Hepatocyte (in vitro differentiated cells): ENCODE measurements at regions not wholly inside any gene's neighbourhood (a gene's known extent, or its start where the extent isn't known, plus 50 kb on each side); places are given as distances from the start of the nearest gene placed in this dataset.

Experiments
- DNase-seq: peaks from one replicate; pipeline ENCODE4 v3.0.0-alpha.2; 2016; ENCODE audit warnings: low spot score
- H2AFZ ChIP-seq: fragments of 200-600 bp; sonication (generic); 2 replicates; pipeline ENCODE4 v1.6.0; 2016; ENCODE audit warnings: antibody characterized with exemption, mild to moderate bottlenecking
- H3K27ac ChIP-seq: fragments of 200-600 bp; sonication (generic); 2 replicates; pipeline ENCODE4 v1.5.1; 2016; ENCODE audit warnings: mild to moderate bottlenecking
- H3K27me3 ChIP-seq: fragments of 200-600 bp; sonication (generic); 2 replicates; pipeline ENCODE4 v1.6.1; 2016
- H3K36me3 ChIP-seq: fragments of 200-600 bp; sonication (generic); replicated peaks from 2 replicates; pipeline ENCODE4 v1.5.1; 2016; ENCODE audit warnings: low read depth; ENCODE audit not compliant: insufficient read depth
- H3K4me1 ChIP-seq: fragments of 200-600 bp; sonication (generic); 2 replicates; pipeline ENCODE4 v1.5.1; 2016; ENCODE audit warnings: mild to moderate bottlenecking, moderate library complexity; ENCODE audit not compliant: insufficient read depth
- H3K4me2 ChIP-seq: fragments of 200-600 bp; sonication (generic); 2 replicates; pipeline ENCODE4 v1.6.0; 2016
- H3K4me3 ChIP-seq: fragments of 200-600 bp; sonication (generic); 2 replicates; pipeline ENCODE4 v1.5.1; 2016; ENCODE audit warnings: mild to moderate bottlenecking
- H3K79me2 ChIP-seq: fragments of 200-600 bp; sonication (generic); 2 replicates; pipeline ENCODE4 v1.6.0; 2017; ENCODE audit warnings: mild to moderate bottlenecking
- H3K9me2 ChIP-seq: fragments of 200-600 bp; sonication (generic); replicated peaks from 2 replicates; pipeline ENCODE4 v1.6.0; 2017; ENCODE audit warnings: mild to moderate bottlenecking; ENCODE audit not compliant: insufficient read depth
- H3K9me3 ChIP-seq: fragments of 200-600 bp; sonication (generic); 2 replicates; pipeline ENCODE4 v1.5.1; 2016; ENCODE audit warnings: low read depth, mild to moderate bottlenecking
- H4K20me1 ChIP-seq: fragments of 200-600 bp; sonication (generic); 2 replicates; pipeline ENCODE4 v1.6.0; 2016; ENCODE audit warnings: mild to moderate bottlenecking; ENCODE audit not compliant: insufficient read depth, poor library complexity, severe bottlenecking
- EZH2 ChIP-seq: fragments of 200-600 bp; sonication (generic); IDR thresholded peaks from 2 replicates; pipeline ENCODE4 v1.6.1; 2016; ENCODE audit warnings: antibody characterized with exemption, mild to moderate bottlenecking, borderline replicate concordance
- EZH2phosphoT487 ChIP-seq: fragments of 200-600 bp; sonication (generic); IDR thresholded peaks from one replicate; pipeline ENCODE4 v1.6.1; 2018; ENCODE audit warnings: antibody characterized with exemption, mild to moderate bottlenecking, low read depth, moderate library complexity; ENCODE audit not compliant: unreplicated experiment, severe bottlenecking
- WGBS: methylation state at CpG from one replicate; pipeline ENCODE4 v1.1.6; 2016; ENCODE audit warnings: low lambda C conversion rate; ENCODE audit errors: missing lambda C conversion rate; 5-methylcytosine and 5-hydroxymethylcytosine counted together
- TF ChIP-seq, protein P1 (sequence below): fragments of 200-600 bp; sonication (generic); IDR thresholded peaks from 2 replicates; pipeline ENCODE4 v1.5.1; 2016; ENCODE audit warnings: antibody characterized with exemption, mild to moderate bottlenecking; ENCODE audit not compliant: poor library complexity

DNA sequence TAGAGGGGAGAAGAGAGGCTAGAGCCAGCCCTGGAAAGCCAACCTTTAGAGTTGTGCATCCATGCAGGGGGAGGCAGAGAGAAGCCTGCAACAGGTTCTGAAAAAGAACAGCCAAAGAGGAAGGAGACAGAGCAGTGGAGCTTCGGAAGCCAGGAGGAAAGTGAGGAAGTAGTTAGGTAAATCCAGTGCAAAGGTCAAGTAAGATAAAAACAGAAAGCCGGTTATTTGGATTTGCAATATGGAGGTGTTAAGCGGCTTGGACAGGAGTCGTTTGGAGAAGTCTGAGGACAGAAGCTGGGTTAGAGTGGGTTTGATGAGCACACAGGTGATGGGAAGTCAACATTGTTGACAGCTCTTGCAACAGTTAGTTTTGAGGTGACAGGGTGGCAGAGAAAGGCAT is 53.5 kb upstream of the FLT1 start:
- 43% methylated on average over 4 of the region's 4 CpGs for WGBS
- no peak overlapping the region for H3K27ac ChIP-seq
- H2AFZ ChIP-seq = no peak overlapping the region
- H3K4me1 ChIP-seq = peaks cover 9% of the 10 kb centered on the region
- no peaks in the 10 kb centered on the region for H3K79me2 ChIP-seq
- H3K4me2 ChIP-seq = no peak overlapping the region
- H4K20me1 ChIP-seq = no peaks in the 10 kb centered on the region
- no peaks in the 10 kb centered on the region for H3K27me3 ChIP-seq
- DNase-seq = no peak
- TF ChIP-seq EZH2 = no peak
- TF ChIP-seq, protein P1, sequence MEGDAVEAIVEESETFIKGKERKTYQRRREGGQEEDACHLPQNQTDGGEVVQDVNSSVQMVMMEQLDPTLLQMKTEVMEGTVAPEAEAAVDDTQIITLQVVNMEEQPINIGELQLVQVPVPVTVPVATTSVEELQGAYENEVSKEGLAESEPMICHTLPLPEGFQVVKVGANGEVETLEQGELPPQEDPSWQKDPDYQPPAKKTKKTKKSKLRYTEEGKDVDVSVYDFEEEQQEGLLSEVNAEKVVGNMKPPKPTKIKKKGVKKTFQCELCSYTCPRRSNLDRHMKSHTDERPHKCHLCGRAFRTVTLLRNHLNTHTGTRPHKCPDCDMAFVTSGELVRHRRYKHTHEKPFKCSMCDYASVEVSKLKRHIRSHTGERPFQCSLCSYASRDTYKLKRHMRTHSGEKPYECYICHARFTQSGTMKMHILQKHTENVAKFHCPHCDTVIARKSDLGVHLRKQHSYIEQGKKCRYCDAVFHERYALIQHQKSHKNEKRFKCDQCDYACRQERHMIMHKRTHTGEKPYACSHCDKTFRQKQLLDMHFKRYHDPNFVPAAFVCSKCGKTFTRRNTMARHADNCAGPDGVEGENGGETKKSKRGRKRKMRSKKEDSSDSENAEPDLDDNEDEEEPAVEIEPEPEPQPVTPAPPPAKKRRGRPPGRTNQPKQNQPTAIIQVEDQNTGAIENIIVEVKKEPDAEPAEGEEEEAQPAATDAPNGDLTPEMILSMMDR = no peak
- peak; percentile 92 for TF ChIP-seq EZH2phosphoT487
- no peaks in the 10 kb centered on the region for H3K36me3 ChIP-seq
- no peak overlapping the region for H3K4me3 ChIP-seq
- no peaks in the 10 kb centered on the region for H3K9me3 ChIP-seq
- H3K9me2 ChIP-seq = no peaks in the 10 kb centered on the region

DNA sequence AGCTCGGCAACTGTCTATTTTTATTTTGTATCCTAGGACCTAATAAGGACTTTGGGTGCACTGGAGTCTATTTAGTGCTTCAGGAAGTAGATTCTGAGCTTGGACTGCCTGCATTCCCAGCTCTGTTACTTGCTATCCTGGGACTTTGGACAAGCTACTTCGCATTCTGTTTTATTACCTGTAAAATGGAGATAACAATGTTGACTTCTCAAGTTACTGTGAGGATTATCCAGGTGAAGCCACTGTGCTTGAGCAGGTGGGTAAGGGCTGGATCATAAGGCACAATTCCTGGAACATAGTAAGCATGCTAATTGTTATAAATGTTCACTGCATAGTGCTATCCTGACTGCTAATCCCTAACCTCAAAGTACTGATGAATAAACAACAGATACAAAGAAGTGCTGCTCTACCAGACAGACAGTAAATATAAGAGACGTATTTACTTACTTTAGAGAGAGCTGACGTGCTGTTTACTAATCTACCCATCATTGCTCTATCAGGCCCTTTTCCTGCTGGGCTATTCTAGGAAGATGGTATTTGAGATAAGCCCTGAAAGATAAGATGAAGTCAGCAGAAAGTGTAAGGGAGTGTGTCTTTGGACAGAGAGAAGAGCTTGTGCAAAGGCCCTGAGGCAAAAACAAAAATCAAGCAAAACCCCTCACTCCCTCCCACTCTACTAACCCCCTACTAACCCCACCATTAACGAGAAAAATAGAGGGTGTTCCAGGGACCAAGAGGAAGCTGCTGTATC is 50.8 kb upstream of the FLT1 start:
- peak; percentile 63 for DNase-seq
- Histone ChIP-seq H3K79me2 (no peaks in the 10 kb centered on the region), H3K27me3 (no peaks in the 10 kb centered on the region), H3K36me3 (no peaks in the 10 kb centered on the region), H3K27ac (no peak overlapping the region), H3K9me2 (no peaks in the 10 kb centered on the region), H2AFZ (no peak overlapping the region), H3K4me1 (peaks cover 9% of the 10 kb centered on the region), H3K9me3 (no peaks in the 10 kb centered on the region), H4K20me1 (no peaks in the 10 kb centered on the region), H3K4me2 (no peak overlapping the region), H3K4me3 (no peak overlapping the region)
- TF ChIP-seq EZH2 (no peak), EZH2phosphoT487 (peak; percentile 97)
- TF ChIP-seq, protein P1 = no peak
- WGBS = 29% methylated on average over 5 of the region's 5 CpGs
